Stimulated activated memory B cell treated with anti-CD40 and anti-IgM and Interleukin-4, amounts not matched to agents 10 μg/mL and 1 μg/mL and 100 μg/mL, for 72 hours (primary cell): ENCODE measurements at regions not wholly inside any gene's neighbourhood (a gene's known extent, or its start where the extent isn't known, plus 50 kb on each side); places are given as distances from the start of the nearest gene placed in this dataset.

Source experiments
- ATAC-seq: fragments of 150-1000 bp; cut with Tn5 transposase; 2 replicates; pipeline ENCODE4 v1.10.0; 2021
- H3K27ac Mint-ChIP-seq: one replicate; pipeline ENCODE4 v1.8.0; 2022; ENCODE audit warnings: mild to moderate bottlenecking, mixed read lengths
- H3K27me3 Mint-ChIP-seq: one replicate; pipeline ENCODE4 v1.8.0; 2022; ENCODE audit warnings: mixed read lengths
- H3K36me3 Mint-ChIP-seq: one replicate; pipeline ENCODE4 v1.8.0; 2022; ENCODE audit warnings: mixed read lengths
- H3K4me1 Mint-ChIP-seq: one replicate; pipeline ENCODE4 v1.8.0; 2022; ENCODE audit warnings: mixed read lengths
- H3K4me3 Mint-ChIP-seq: one replicate; pipeline ENCODE4 v1.8.0; 2022; ENCODE audit warnings: mild to moderate bottlenecking, moderate library complexity, mixed read lengths
- H3K9me3 Mint-ChIP-seq: one replicate; pipeline ENCODE4 v1.8.0; 2022; ENCODE audit warnings: mixed read lengths

- no peak overlapping the region for H3K27ac Mint-ChIP-seq
- peaks cover 20% of the 10 kb centered on the region for H3K9me3 Mint-ChIP-seq
Measured at GRCh38 chr14:101010293-101010692, 106.8 kb upstream of the RTL1 start.

GRCh38 chr14:101010835-101011234 is 107.3 kb upstream of the RTL1 start:
- ATAC-seq, result no peak
- no peak overlapping the region for H3K27ac Mint-ChIP-seq
- no peaks in the 10 kb centered on the region for H3K27me3 Mint-ChIP-seq
- no peaks in the 10 kb centered on the region for H3K4me1 Mint-ChIP-seq
- peaks cover 20% of the 10 kb centered on the region for H3K9me3 Mint-ChIP-seq
- no peaks in the 10 kb centered on the region for H3K36me3 Mint-ChIP-seq
- no peak overlapping the region for H3K4me3 Mint-ChIP-seq

More at GRCh38 chr14:101010293-101010692, 106.8 kb upstream of the RTL1 start:
- H3K36me3 Mint-ChIP-seq, result no peaks in the 10 kb centered on the region
- H3K4me3 Mint-ChIP-seq, result no peak overlapping the region
- H3K27me3 Mint-ChIP-seq, result no peaks in the 10 kb centered on the region
- H3K4me1 Mint-ChIP-seq, result no peaks in the 10 kb centered on the region
- no peak for ATAC-seq

- ATAC-seq, result no peak
- Mint-ChIP-seq H3K9me3 (peaks cover 23% of the 10 kb centered on the region), H3K36me3 (no peaks in the 10 kb centered on the region), H3K4me3 (no peak overlapping the region), H3K27ac (no peak overlapping the region), H3K27me3 (peaks cover 23% of the 10 kb centered on the region), H3K4me1 (no peaks in the 10 kb centered on the region)
Measured at GRCh38 chr14:101017209-101017608, 113.7 kb upstream of the RTL1 start.

- H3K27ac Mint-ChIP-seq, result no peak overlapping the region
- H3K36me3 Mint-ChIP-seq, result no peaks in the 10 kb centered on the region
- no peak for ATAC-seq
- peaks cover 23% of the 10 kb centered on the region for H3K27me3 Mint-ChIP-seq
- peaks cover 17% of the 10 kb centered on the region for H3K9me3 Mint-ChIP-seq
- no peak overlapping the region for H3K4me3 Mint-ChIP-seq
- no peaks in the 10 kb centered on the region for H3K4me1 Mint-ChIP-seq
Measured at GRCh38 chr14:101017806-101018560, 114.5 kb upstream of the RTL1 start.

- Mint-ChIP-seq H3K9me3 (peaks cover 17% of the 10 kb centered on the region), H3K27ac (no peak overlapping the region), H3K4me1 (no peaks in the 10 kb centered on the region), H3K4me3 (no peak overlapping the region), H3K27me3 (peaks cover 23% of the 10 kb centered on the region), H3K36me3 (no peaks in the 10 kb centered on the region)
- ATAC-seq, result no peak
Measured at GRCh38 chr14:101018561-101019290, 115.2 kb upstream of the RTL1 start.

- no peak for ATAC-seq
- Mint-ChIP-seq H3K9me3 (peaks cover 17% of the 10 kb centered on the region), H3K4me1 (no peaks in the 10 kb centered on the region), H3K27me3 (peaks cover 23% of the 10 kb centered on the region), H3K36me3 (no peaks in the 10 kb centered on the region), H3K4me3 (no peak overlapping the region), H3K27ac (no peak overlapping the region)
Measured at GRCh38 chr14:101019541-101019940, 116.0 kb upstream of the RTL1 start.

GRCh38 chr14:101019990-101020710 is 116.6 kb upstream of the RTL1 start:
- Mint-ChIP-seq H3K4me3 (no peak overlapping the region), H3K9me3 (peaks cover 17% of the 10 kb centered on the region), H3K4me1 (no peaks in the 10 kb centered on the region), H3K36me3 (no peaks in the 10 kb centered on the region), H3K27me3 (peaks cover 23% of the 10 kb centered on the region), H3K27ac (no peak overlapping the region)
- peak; percentile 24 for ATAC-seq

GRCh38 chr14:101020834-101021370 is 117.4 kb upstream of the RTL1 start:
- peaks cover 17% of the 10 kb centered on the region for H3K9me3 Mint-ChIP-seq
- no peaks in the 10 kb centered on the region for H3K36me3 Mint-ChIP-seq

GRCh38 chr14:101022121-101022520 is 118.6 kb upstream of the RTL1 start:
- ATAC-seq, result no peak
- Mint-ChIP-seq H3K4me1 (no peaks in the 10 kb centered on the region), H3K27ac (no peak overlapping the region), H3K36me3 (no peaks in the 10 kb centered on the region), H3K9me3 (peaks cover 17% of the 10 kb centered on the region), H3K4me3 (no peak overlapping the region), H3K27me3 (peaks cover 23% of the 10 kb centered on the region)

More at GRCh38 chr14:101020834-101021370, 117.4 kb upstream of the RTL1 start:
- Mint-ChIP-seq H3K4me3 (no peak overlapping the region), H3K27ac (no peak overlapping the region), H3K4me1 (no peaks in the 10 kb centered on the region), H3K27me3 (peaks cover 23% of the 10 kb centered on the region)
- ATAC-seq, result no peak

GRCh38 chr14:101022916-101023435 is 119.5 kb upstream of the RTL1 start:
- Mint-ChIP-seq H3K4me3 (no peak overlapping the region), H3K36me3 (no peaks in the 10 kb centered on the region), H3K27me3 (peaks cover 23% of the 10 kb centered on the region)

GRCh38 chr14:101024686-101025085 is 121.2 kb upstream of the RTL1 start:
- Mint-ChIP-seq H3K9me3 (peaks cover 10% of the 10 kb centered on the region), H3K4me1 (no peaks in the 10 kb centered on the region), H3K36me3 (no peaks in the 10 kb centered on the region), H3K27me3 (peaks cover 13% of the 10 kb centered on the region), H3K27ac (no peak overlapping the region), H3K4me3 (no peak overlapping the region)
- no peak for ATAC-seq

More at GRCh38 chr14:101022916-101023435, 119.5 kb upstream of the RTL1 start:
- no peak overlapping the region for H3K27ac Mint-ChIP-seq
- H3K9me3 Mint-ChIP-seq, result peaks cover 17% of the 10 kb centered on the region
- H3K4me1 Mint-ChIP-seq, result no peaks in the 10 kb centered on the region
- no peak for ATAC-seq

GRCh38 chr14:101025131-101025530 is 121.6 kb upstream of the RTL1 start:
- peaks cover 6% of the 10 kb centered on the region for H3K9me3 Mint-ChIP-seq
- no peak overlapping the region for H3K27ac Mint-ChIP-seq
- no peaks in the 10 kb centered on the region for H3K36me3 Mint-ChIP-seq
- ATAC-seq, result no peak
- H3K4me1 Mint-ChIP-seq, result no peaks in the 10 kb centered on the region
- H3K27me3 Mint-ChIP-seq, result peaks cover 9% of the 10 kb centered on the region
- no peak overlapping the region for H3K4me3 Mint-ChIP-seq

GRCh38 chr14:101025696-101026095 is 122.2 kb upstream of the RTL1 start:
- no peak for ATAC-seq
- no peak overlapping the region for H3K27ac Mint-ChIP-seq
- H3K9me3 Mint-ChIP-seq, result peaks cover under 1% of the 10 kb centered on the region
- H3K36me3 Mint-ChIP-seq, result no peaks in the 10 kb centered on the region
- no peaks in the 10 kb centered on the region for H3K4me1 Mint-ChIP-seq
- peaks cover 3% of the 10 kb centered on the region for H3K27me3 Mint-ChIP-seq
- H3K4me3 Mint-ChIP-seq, result no peak overlapping the region

- Mint-ChIP-seq H3K27me3 (no peaks in the 10 kb centered on the region), H3K36me3 (no peaks in the 10 kb centered on the region), H3K4me1 (no peaks in the 10 kb centered on the region), H3K4me3 (no peak overlapping the region), H3K27ac (no peak overlapping the region), H3K9me3 (no peaks in the 10 kb centered on the region)
- no peak for ATAC-seq
Measured at GRCh38 chr14:101026341-101026740, 122.8 kb upstream of the RTL1 start.

GRCh38 chr14:101027291-101027690 is 123.8 kb upstream of the RTL1 start:
- H3K4me3 Mint-ChIP-seq, result no peak overlapping the region
- H3K9me3 Mint-ChIP-seq, result peaks cover 2% of the 10 kb centered on the region
- ATAC-seq, result no peak
- H3K36me3 Mint-ChIP-seq, result no peaks in the 10 kb centered on the region
- no peaks in the 10 kb centered on the region for H3K4me1 Mint-ChIP-seq
- H3K27me3 Mint-ChIP-seq, result no peaks in the 10 kb centered on the region
- H3K27ac Mint-ChIP-seq, result no peak overlapping the region
